GM23338 (cell line): ENCODE measurements at regions not wholly inside any gene's neighbourhood (a gene's known extent, or its start where the extent isn't known, plus 50 kb on each side); places are given as distances from the start of the nearest gene placed in this dataset.

ENCODE experiments used
- CREB1 ChIP-seq: fragments of 250-450 bp; sonication (Bioruptor Pico); IDR thresholded peaks from 2 replicates; pipeline ENCODE4 v1.5.0; 2020; ENCODE audit warnings: low read depth, mild to moderate bottlenecking, moderate library complexity
- EZH2 ChIP-seq: fragments of 200-600 bp; sonication (generic); IDR thresholded peaks from one replicate; pipeline ENCODE4 v1.8.0; 2017; ENCODE audit warnings: antibody characterized with exemption, mild to moderate bottlenecking, low read depth; ENCODE audit not compliant: unreplicated experiment
- EZH2phosphoT487 ChIP-seq: fragments of 200-600 bp; sonication (generic); IDR thresholded peaks from one replicate; pipeline ENCODE4 v1.8.1; 2018; ENCODE audit warnings: antibody characterized with exemption; ENCODE audit not compliant: unreplicated experiment
- JUNB ChIP-seq: IDR thresholded peaks from one replicate; pipeline ENCODE4 v1.6.1; 2016; ENCODE audit warnings: antibody characterized with exemption; ENCODE audit not compliant: unreplicated experiment
- POLR2AphosphoS5 ChIP-seq: IDR thresholded peaks from 2 replicates; pipeline ENCODE4 v1.6.1; 2016; ENCODE audit warnings: antibody characterized with exemption, low read depth
- STAT1 ChIP-seq: IDR thresholded peaks from one replicate; pipeline ENCODE4 v1.6.1; 2016; ENCODE audit warnings: antibody characterized with exemption; ENCODE audit not compliant: unreplicated experiment
- ZNF114 ChIP-seq: fragments of 250-450 bp; sonication (Bioruptor Pico); IDR thresholded peaks from 2 replicates; pipeline ENCODE4 v1.5.0; 2020; ENCODE audit warnings: mild to moderate bottlenecking, moderate library complexity
- TF ChIP-seq, protein P1 (sequence below), 2 experiments: fragments of 200-600 bp in 1 of 2; sonication (generic) in 1 of 2; conservative IDR thresholded peaks; 2 replicates each; pipeline versions ENCODE4 v1.5.1 to v1.6.1; 2016 to 2017; ENCODE audit warnings: antibody characterized with exemption in 2 of 2, low read depth in 2 of 2, mild to moderate bottlenecking in 2 of 2, moderate library complexity in 1 of 2
- TF ChIP-seq, protein P2 (sequence below): IDR thresholded peaks from one replicate; pipeline ENCODE4 v1.6.1; 2018; ENCODE audit warnings: antibody characterized with exemption; ENCODE audit not compliant: unreplicated experiment
- TF ChIP-seq, protein P3 (sequence below): IDR thresholded peaks from 2 replicates; pipeline ENCODE4 v1.6.1; 2016; ENCODE audit warnings: antibody characterized with exemption
- TF ChIP-seq, protein P4 (sequence below): fragments of 250-450 bp; sonication (Bioruptor Pico); IDR thresholded peaks from 2 replicates; pipeline ENCODE4 v1.5.0; 2020; ENCODE audit warnings: mild to moderate bottlenecking, moderate library complexity

DNA sequence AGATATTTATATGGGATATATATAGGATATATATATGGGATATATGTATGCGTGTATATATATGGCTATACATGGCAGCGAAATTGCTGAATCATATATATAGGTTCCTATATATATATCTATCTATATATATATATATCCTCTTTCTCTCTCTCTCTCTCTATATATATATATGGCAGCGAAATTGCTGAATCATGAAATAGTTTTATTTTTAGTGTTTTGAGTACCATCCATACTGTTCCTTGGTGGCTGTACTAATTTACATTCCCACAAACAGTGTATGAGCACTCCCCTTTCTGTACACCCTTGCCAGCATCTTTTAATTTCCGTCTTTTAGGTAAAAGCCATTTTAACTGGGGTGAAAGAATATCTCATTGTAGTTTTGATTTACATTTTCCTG lies 397.6 kb upstream of the LINC00305 start:
- TF ChIP-seq, protein P1, sequence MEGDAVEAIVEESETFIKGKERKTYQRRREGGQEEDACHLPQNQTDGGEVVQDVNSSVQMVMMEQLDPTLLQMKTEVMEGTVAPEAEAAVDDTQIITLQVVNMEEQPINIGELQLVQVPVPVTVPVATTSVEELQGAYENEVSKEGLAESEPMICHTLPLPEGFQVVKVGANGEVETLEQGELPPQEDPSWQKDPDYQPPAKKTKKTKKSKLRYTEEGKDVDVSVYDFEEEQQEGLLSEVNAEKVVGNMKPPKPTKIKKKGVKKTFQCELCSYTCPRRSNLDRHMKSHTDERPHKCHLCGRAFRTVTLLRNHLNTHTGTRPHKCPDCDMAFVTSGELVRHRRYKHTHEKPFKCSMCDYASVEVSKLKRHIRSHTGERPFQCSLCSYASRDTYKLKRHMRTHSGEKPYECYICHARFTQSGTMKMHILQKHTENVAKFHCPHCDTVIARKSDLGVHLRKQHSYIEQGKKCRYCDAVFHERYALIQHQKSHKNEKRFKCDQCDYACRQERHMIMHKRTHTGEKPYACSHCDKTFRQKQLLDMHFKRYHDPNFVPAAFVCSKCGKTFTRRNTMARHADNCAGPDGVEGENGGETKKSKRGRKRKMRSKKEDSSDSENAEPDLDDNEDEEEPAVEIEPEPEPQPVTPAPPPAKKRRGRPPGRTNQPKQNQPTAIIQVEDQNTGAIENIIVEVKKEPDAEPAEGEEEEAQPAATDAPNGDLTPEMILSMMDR (conservative IDR thresholded peaks at IDR 0.05; ENCODE audit: low read depth in 2 of 2) = no peak
- TF ChIP-seq POLR2AphosphoS5 (no peak), EZH2 (no peak), CREB1 (CRISPR knock-in tag) (no peak), EZH2phosphoT487 (no peak), JUNB (no peak), STAT1 (no peak), ZNF114 (no peak)
- TF ChIP-seq, protein P2, sequence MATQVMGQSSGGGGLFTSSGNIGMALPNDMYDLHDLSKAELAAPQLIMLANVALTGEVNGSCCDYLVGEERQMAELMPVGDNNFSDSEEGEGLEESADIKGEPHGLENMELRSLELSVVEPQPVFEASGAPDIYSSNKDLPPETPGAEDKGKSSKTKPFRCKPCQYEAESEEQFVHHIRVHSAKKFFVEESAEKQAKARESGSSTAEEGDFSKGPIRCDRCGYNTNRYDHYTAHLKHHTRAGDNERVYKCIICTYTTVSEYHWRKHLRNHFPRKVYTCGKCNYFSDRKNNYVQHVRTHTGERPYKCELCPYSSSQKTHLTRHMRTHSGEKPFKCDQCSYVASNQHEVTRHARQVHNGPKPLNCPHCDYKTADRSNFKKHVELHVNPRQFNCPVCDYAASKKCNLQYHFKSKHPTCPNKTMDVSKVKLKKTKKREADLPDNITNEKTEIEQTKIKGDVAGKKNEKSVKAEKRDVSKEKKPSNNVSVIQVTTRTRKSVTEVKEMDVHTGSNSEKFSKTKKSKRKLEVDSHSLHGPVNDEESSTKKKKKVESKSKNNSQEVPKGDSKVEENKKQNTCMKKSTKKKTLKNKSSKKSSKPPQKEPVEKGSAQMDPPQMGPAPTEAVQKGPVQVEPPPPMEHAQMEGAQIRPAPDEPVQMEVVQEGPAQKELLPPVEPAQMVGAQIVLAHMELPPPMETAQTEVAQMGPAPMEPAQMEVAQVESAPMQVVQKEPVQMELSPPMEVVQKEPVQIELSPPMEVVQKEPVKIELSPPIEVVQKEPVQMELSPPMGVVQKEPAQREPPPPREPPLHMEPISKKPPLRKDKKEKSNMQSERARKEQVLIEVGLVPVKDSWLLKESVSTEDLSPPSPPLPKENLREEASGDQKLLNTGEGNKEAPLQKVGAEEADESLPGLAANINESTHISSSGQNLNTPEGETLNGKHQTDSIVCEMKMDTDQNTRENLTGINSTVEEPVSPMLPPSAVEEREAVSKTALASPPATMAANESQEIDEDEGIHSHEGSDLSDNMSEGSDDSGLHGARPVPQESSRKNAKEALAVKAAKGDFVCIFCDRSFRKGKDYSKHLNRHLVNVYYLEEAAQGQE = no peak
- TF ChIP-seq, protein P3, sequence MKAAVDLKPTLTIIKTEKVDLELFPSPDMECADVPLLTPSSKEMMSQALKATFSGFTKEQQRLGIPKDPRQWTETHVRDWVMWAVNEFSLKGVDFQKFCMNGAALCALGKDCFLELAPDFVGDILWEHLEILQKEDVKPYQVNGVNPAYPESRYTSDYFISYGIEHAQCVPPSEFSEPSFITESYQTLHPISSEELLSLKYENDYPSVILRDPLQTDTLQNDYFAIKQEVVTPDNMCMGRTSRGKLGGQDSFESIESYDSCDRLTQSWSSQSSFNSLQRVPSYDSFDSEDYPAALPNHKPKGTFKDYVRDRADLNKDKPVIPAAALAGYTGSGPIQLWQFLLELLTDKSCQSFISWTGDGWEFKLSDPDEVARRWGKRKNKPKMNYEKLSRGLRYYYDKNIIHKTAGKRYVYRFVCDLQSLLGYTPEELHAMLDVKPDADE = no peak
- TF ChIP-seq, protein P4, sequence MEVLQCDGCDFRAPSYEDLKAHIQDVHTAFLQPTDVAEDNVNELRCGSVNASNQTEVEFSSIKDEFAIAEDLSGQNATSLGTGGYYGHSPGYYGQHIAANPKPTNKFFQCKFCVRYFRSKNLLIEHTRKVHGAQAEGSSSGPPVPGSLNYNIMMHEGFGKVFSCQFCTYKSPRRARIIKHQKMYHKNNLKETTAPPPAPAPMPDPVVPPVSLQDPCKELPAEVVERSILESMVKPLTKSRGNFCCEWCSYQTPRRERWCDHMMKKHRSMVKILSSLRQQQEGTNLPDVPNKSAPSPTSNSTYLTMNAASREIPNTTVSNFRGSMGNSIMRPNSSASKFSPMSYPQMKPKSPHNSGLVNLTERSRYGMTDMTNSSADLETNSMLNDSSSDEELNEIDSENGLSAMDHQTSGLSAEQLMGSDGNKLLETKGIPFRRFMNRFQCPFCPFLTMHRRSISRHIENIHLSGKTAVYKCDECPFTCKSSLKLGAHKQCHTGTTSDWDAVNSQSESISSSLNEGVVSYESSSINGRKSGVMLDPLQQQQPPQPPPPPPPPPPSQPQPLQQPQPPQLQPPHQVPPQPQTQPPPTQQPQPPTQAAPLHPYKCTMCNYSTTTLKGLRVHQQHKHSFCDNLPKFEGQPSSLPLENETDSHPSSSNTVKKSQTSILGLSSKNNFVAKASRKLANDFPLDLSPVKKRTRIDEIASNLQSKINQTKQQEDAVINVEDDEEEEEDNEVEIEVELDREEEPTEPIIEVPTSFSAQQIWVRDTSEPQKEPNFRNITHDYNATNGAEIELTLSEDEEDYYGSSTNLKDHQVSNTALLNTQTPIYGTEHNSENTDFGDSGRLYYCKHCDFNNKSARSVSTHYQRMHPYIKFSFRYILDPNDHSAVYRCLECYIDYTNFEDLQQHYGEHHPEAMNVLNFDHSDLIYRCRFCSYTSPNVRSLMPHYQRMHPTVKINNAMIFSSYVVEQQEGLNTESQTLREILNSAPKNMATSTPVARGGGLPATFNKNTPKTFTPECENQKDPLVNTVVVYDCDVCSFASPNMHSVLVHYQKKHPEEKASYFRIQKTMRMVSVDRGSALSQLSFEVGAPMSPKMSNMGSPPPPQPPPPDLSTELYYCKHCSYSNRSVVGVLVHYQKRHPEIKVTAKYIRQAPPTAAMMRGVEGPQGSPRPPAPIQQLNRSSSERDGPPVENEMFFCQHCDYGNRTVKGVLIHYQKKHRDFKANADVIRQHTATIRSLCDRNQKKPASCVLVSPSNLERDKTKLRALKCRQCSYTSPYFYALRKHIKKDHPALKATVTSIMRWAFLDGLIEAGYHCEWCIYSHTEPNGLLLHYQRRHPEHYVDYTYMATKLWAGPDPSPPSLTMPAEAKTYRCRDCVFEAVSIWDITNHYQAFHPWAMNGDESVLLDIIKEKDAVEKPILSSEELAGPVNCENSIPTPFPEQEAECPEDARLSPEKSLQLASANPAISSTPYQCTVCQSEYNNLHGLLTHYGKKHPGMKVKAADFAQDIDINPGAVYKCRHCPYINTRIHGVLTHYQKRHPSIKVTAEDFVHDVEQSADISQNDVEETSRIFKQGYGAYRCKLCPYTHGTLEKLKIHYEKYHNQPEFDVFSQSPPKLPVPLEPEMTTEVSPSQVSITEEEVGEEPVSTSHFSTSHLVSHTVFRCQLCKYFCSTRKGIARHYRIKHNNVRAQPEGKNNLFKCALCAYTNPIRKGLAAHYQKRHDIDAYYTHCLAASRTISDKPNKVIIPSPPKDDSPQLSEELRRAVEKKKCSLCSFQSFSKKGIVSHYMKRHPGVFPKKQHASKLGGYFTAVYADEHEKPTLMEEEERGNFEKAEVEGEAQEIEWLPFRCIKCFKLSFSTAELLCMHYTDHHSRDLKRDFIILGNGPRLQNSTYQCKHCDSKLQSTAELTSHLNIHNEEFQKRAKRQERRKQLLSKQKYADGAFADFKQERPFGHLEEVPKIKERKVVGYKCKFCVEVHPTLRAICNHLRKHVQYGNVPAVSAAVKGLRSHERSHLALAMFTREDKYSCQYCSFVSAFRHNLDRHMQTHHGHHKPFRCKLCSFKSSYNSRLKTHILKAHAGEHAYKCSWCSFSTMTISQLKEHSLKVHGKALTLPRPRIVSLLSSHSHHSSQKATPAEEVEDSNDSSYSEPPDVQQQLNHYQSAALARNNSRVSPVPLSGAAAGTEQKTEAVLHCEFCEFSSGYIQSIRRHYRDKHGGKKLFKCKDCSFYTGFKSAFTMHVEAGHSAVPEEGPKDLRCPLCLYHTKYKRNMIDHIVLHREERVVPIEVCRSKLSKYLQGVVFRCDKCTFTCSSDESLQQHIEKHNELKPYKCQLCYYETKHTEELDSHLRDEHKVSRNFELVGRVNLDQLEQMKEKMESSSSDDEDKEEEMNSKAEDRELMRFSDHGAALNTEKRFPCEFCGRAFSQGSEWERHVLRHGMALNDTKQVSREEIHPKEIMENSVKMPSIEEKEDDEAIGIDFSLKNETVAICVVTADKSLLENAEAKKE (CRISPR knock-in tag) = no peak
